ENCODE measurements at regions not wholly inside any gene's neighbourhood (a gene's known extent, or its start where the extent isn't known, plus 50 kb on each side); places are given as distances from the start of the nearest gene placed in this dataset.

DNA sequence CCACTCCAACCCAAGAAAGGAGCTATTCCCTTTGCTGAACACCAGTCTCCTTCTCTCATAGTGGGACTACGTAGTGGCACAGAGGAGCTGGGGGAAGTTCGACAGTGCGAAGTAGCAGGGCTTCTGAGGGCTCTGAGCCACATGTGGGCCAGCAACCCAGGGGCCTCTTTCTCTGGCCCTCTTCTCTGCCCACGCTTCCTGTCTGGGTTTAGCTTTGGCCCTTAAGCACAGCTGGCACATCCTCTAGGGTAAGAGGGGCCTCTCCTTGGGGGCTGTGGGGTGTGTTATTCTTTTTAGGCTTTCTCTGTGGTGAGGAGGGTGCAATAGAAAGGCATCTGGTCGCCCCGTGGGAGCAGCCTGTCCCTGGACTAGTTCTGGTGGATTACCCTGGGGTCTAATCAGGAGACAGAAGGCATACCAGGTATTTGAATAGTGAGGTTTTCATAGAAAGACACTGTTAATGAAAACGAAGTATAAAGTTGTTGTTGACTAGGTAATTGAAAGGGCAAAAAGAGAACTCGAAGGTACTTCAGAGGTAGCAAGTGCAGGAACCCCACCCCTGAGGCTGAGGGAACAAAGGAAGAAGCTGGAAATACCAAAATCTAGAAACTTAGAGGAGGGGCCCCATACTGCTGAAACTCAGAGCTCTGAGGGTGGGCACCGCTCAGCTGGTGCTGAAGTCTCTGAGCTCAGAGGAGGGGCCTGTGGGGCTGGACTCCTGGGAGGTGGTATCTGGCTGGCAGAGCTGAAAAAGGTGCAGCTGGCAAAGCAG is 151.9 kb upstream of the RPS6KA3 start:
- no peak for FAIRE-seq

GRCh38 chrX:20414762-20415445 is 148.2 kb upstream of the RPS6KA3 start:
- FAIRE-seq: no peak

GRCh38 chrX:20414066-20414465 is 147.4 kb upstream of the RPS6KA3 start:
- FAIRE-seq: no peak

GRCh38 chrX:20412871-20413486 is 146.3 kb upstream of the RPS6KA3 start:
- FAIRE-seq: no peak

DNA sequence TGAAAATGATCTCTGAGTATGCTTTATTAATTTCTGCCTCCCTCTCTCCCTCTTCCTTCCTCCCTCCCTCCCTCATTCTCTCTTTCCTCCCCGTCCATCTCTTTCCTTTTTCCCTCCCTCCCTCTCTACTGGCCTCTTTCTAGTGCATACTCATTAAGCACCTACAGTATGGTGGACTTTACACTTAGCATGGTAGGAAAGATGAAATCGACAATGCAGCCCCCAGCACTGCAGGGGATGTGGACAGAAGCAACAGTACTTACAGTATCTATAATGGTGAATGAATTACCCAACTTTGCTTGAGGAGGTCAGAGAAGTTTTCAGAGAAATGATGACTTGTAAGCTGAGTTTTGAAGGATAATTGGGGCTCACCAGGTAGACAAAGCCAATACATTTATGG is 143.8 kb upstream of the RPS6KA3 start:
- FAIRE-seq: no peak

GRCh38 chrX:20409991-20410390 is 143.3 kb upstream of the RPS6KA3 start:
- FAIRE-seq: no peak

DNA sequence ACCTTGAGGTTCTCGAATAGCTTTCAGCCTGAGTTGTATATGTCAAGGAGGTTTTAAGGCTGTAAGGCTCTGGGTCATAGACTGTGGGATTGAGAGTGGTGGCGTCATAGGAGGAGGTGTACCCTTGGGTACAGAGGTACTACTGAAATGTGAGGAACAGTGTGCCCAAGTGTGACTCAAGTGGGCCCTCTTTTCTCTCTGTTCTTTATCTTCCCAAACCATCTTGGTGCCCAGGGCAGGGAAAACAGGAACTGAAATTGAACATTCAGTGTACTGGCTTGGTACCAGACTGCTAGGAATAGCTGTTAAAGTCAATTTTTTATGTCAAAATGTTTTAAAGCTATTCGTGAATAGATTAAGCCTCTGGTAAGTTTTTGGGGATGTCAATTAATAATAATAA is 136.2 kb upstream of the RPS6KA3 start:
- no peak for FAIRE-seq

DNA sequence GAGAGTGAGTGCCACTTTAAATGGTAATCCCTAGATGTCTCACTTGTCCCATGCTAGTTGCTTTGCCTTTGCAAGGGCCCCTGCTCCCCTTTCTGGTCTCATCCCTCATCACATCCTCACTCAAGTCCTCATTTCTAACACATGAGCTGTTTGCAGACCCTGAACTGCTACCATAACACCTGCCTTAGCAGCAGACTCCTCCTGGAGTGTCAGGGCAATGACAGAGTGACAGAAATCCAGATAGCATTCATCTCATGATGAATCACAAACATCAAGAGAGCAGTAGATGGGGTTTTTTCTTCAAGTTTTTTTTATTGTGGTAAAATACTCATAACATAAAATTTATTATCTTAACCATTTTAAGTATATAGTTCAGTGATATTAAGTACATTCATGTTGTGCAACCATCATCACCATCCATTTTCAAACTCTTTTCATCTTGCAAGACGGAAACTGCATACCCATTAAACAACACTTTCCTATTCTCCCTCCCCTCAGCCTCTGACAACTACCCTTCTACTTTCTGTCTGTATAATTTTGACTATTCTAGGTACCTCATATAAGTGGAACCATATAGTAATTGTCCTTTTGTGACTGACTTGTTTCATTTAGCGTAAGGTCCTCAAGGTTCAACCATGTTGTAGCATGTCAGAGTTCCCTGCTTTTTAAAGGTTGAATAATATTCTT is 133.2 kb upstream of the RPS6KA3 start:
- no peak for FAIRE-seq

DNA sequence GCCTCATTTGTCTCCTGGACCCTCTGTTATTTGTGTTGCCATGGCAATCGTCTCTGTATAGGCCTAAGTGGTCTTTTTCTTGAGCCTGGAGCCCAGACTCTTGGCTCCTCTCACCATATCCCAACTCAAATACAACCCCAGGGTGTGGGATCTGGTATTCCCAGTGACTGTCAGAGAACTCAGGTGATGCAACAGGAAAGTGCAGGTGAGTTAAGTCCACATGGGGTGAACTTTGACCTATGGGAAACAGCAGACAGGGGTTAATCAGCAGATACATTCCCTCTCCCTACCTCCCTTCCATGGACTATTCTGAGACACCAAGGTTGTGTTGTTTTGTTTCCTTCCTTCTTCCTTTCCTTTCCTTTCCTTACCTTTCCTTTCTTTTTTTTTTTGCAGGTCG is 130.9 kb upstream of the RPS6KA3 start:
- no peak for FAIRE-seq

- no peak for FAIRE-seq
Observed at GRCh38 chrX:20394451-20394850, 127.7 kb upstream of the RPS6KA3 start.

DNA sequence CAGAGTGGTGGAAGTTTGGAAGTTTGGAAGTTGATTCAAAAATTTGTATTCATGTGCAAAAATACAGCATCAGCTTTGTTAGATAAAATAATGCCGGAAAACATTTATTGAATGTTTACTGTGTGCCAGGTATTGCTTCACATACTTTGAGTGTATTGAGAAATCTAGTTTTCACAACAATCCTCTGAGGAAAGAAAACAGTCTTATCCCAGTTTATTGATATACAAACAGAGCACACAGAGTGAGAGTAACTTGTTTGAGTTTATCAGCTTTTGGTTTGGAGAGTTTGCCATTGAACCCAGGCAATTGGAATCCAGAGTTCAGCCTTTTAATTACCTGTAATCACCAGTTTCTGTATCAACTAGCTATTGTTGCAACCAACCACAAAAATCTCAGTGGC is 127.2 kb upstream of the RPS6KA3 start:
- FAIRE-seq: no peak

DNA sequence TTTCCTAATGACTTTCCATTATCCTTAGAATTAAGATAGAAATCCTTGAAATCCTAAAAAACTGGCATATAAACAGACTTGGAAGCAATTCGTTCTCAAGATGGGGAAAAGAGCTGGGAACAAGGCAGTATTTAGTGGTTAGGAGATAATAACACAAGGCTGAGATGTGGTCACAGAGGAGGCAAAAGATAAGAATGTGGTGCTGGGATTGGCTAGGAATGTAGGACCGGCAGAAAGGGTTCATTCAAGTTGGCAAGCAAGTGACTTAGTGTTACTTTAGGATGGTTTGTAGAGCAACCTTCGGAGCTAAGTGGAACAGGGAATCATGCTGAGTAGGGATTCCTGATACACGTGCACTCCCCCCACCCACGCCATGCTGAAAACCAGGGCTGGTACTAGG is 121.9 kb upstream of the RPS6KA3 start:
- FAIRE-seq: no peak

DNA sequence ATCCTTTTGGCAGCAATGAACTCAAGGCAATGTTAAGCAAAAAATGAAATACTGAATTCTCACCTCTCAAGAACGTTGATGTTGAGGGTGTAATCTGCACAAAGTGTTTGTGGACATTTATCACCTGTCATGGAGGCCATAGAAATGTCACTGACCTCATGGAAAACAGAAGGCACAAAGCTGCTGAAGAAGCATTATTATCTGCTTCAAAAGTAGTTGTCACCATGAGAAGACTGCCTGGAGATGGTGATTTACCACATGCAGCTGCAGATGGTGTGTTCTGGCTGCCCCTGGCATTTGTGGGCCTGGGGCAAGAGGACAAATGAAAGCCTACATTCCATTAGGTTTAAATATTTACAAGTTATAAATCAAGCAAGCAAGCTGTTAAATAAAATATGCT is 116.8 kb upstream of the RPS6KA3 start:
- no peak for FAIRE-seq

GRCh38 chrX:20382518-20383297 is 116.0 kb upstream of the RPS6KA3 start:
- FAIRE-seq: no peak

DNA sequence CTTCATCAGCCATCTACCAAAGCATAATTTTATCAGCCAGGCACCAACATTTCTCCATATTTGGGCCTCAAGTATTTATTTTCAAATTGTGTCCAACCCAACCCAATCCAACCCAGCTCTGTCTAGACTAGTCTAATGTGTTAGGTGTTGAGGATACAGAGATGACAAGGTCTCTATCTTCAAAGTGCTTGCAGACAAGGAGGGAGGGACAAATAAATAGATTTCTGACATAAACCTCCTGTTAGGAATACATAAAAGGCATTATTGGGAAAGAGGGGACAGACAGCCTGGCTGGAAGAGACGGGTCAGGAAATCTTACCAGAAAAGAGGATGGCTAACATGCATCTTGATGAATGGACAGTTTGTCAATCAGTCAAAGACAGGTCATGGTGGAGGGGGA is 115.4 kb upstream of the RPS6KA3 start:
- FAIRE-seq: no peak

DNA sequence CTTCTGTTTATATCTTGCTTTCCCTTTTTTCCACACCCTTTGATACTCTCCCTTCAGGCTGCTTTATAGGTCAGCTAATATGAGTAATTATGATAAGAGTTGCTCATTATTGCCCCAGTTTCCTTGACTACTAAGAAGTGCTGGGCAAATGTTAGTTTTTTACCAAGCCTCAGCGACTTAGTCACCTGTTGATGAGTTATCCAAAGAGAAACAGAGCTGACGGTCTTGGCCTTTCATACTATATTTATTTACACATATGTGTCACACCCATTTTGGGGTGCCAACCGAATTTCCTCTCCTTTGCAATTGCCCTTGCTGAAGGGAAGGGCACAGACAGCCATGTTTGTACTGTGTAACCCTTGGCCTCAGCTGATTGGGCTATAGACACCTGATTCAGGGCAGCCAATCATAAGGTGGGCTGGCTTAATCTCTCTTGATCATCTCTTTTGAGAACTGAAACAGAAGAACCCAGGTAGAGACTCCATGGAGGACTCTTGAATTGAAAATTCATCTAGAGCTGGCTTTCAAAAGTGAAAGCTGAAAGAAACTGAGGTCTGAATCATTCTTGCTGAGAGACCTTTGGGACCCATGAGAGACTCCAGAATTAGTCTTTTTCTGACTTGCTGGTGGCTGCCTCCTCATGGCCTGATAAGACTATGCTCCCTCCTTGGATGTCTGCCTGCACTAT is 111.7 kb upstream of the RPS6KA3 start:
- FAIRE-seq: no peak

- FAIRE-seq: no peak
Observed at GRCh38 chrX:20374900-20375438, 108.3 kb upstream of the RPS6KA3 start.

- FAIRE-seq: no peak
Observed at GRCh38 chrX:20374450-20374849, 107.7 kb upstream of the RPS6KA3 start.

DNA sequence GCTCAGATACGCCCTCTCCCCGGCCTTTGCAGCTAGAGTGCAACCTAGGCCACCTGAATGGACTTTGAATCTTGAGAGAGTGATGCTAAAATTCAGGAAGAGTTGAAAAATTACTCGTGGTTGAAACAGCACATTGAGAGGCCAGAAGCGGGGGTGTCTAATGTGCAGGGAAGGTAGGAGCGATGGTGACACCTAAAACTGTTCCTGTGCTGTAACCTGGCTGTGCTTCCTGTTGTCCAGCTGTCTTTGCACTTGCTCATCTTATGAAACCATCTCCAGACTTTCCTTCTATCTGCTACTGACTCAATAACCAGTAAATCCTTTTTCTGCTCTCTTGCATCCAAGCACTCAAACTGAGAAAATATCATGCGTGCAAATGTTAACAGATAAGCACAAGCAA is 106.4 kb upstream of the RPS6KA3 start:
- no peak for FAIRE-seq

DNA sequence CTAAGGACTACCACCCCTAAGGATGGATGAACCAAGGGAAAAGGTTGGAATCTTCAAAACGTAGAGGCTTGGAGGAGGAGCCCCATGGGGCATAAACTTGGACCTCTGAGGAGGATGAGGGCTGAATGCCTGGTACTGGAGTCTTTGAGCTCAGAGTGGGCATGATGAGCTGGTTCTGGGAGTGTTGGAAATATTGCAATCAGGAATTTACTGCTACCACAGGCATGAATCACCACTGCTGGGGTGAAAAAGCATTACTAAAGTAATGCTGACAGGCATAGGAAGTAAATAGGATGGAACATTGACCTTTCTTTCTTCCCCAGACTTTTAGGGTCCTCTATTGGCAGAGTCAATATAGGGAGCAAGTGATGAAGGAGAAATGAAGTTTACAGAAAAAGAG is 105.8 kb upstream of the RPS6KA3 start:
- FAIRE-seq: no peak

GRCh38 chrX:20369468-20369867 is 102.8 kb upstream of the RPS6KA3 start:
- no peak for FAIRE-seq

DNA sequence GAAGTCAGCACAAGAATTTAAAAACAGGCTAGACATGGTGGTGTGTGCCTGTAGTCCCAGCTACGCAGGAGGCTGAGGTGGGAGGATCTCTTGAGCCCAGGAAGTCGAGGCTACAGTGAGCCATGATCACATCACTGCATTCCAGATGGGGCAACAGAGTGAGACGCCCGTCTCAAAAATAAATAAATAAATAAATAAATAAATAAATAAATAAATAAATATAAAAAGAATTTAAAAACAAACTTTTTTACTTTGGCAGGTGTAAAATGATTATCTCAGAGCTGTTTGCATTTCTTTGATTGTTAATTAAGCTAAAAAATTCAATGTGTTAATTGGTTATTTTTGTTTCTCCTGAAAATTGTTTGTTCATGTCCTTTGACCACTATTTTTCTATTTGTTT is 97.5 kb upstream of the RPS6KA3 start:
- no peak for FAIRE-seq
